ENCODE measurements at regions not wholly inside any gene's neighbourhood (a gene's known extent, or its start where the extent isn't known, plus 50 kb on each side); places are given as distances from the start of the nearest gene placed in this dataset.

DNA sequence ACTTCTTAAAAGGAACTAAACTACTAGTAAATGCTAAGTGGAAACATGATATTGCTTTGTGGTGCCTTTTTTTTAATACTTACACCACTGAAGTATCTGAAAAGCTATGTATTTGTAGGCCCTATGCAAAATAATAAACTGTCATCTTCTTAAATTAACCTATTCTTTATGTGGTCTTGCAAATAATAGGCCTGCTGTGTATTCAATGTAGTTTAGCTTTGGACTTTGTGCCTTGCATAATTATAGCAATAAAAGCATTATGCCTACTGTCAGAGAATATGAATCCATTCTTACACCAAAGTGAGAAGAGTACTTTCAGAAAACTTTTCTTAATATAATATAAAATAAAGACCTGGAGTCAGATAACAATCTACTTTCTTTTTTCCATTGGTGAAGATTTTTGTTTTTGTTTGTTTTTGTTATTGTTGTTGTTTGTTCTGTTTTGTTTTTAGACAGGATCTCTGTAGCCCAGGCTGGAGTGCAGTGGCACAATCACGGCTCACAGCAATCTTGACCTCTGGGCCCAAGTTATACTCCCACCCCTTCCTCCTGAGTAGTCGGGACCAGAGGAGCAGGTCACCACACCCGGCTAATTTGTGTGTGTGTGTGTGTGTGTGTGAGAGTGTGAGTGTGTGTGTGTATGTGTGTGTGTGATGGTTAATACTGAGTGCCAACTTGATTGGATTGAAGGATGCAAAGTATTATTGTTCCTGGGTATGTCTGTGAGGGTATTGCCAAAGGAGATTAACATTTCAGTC lies 213.8 kb downstream of the SLC6A15 start (continued):
- TF ChIP-seq RAD21 (IDR thresholded peaks at IDR 0.05): no peak
- TF ChIP-seq, protein P1, sequence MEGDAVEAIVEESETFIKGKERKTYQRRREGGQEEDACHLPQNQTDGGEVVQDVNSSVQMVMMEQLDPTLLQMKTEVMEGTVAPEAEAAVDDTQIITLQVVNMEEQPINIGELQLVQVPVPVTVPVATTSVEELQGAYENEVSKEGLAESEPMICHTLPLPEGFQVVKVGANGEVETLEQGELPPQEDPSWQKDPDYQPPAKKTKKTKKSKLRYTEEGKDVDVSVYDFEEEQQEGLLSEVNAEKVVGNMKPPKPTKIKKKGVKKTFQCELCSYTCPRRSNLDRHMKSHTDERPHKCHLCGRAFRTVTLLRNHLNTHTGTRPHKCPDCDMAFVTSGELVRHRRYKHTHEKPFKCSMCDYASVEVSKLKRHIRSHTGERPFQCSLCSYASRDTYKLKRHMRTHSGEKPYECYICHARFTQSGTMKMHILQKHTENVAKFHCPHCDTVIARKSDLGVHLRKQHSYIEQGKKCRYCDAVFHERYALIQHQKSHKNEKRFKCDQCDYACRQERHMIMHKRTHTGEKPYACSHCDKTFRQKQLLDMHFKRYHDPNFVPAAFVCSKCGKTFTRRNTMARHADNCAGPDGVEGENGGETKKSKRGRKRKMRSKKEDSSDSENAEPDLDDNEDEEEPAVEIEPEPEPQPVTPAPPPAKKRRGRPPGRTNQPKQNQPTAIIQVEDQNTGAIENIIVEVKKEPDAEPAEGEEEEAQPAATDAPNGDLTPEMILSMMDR (IDR thresholded peaks at IDR 0.05; ENCODE audit: low read depth, low read length, missing input control): no peak
- TF ChIP-seq, protein P2, sequence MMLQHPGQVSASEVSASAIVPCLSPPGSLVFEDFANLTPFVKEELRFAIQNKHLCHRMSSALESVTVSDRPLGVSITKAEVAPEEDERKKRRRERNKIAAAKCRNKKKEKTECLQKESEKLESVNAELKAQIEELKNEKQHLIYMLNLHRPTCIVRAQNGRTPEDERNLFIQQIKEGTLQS (IDR thresholded peaks at IDR 0.05): no peak

DNA sequence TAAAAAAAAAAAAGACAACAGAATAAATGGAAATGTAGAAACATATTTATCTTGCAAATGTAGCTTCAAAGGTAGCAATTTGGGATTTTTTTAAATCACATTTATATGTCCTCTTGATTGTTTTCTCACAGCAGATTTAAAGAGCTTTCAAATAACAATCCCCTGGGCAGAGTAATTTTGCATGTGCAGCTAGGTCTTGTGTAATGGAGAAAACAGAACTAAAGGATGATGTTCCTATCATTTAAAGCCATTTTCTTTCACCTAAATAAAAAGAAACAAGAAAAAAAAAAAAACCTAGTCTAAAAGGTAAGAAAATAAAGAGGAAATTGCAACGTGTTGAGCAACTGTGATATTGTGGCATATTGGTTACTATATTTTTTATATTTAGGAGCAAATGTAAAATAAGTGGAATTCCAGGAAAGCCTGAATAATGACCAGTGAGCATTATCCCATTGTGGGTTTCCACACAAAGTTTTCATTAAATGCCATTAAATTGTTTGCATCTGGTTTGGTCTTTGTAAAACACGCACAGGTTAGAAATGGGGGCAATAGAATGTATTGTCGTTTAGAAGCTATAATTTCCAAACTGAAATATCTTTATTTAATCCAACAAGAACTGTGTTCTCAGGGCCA lies 215.6 kb downstream of the SLC6A15 start:
- Histone ChIP-seq H3K4me3 (ENCODE audit: low read depth in 1 of 3, low read length in 3 of 3) (no peak overlapping the region), H3K36me3 (ENCODE audit: control insufficient read depth in 4 of 4, insufficient read depth in 3 of 4, low read depth in 1 of 4, low read length in 3 of 4) (no peaks in the 10 kb centered on the region), H3K4me1 (ENCODE audit: control insufficient read depth in 4 of 4, insufficient read depth in 4 of 4, low read length in 3 of 4) (no peaks in the 10 kb centered on the region), H3K9ac (ENCODE audit: low read depth in 1 of 2, low read length in 2 of 2) (no peak overlapping the region), H3K9me3 (ENCODE audit: control insufficient read depth in 4 of 4, low read length in 3 of 4) (no peaks in the 10 kb centered on the region), H3K27me3 (ENCODE audit: control insufficient read depth in 4 of 4, insufficient read depth in 4 of 4, low read length in 3 of 4) (peaks cover 0 to 4% (median 0%) of the 10 kb centered on the region in 4 donors), H3K27ac (ENCODE audit: low read depth in 1 of 2, low read length in 2 of 2) (no peak overlapping the region)
- DNase-seq (ENCODE audit: low spot score): no peak
- TF ChIP-seq TAF1 (conservative IDR thresholded peaks at IDR 0.05) (no peak), RXRA (IDR thresholded peaks at IDR 0.05) (no peak), NR2F2 (IDR thresholded peaks at IDR 0.05) (no peak), SP1 (IDR thresholded peaks at IDR 0.05) (no peak), FOXA1 (IDR thresholded peaks at IDR 0.05) (no peak), YY1 (IDR thresholded peaks at IDR 0.05) (no peak), GABPA (IDR thresholded peaks at IDR 0.05 in 1 of 2, conservative IDR thresholded peaks at IDR 0.05 in 1 of 2) (no peak), EGR1 (IDR thresholded peaks at IDR 0.05; ENCODE audit: low read depth in 2 of 2) (no peak), HNF4G (IDR thresholded peaks at IDR 0.05) (no peak), RAD21 (IDR thresholded peaks at IDR 0.05) (no peak)
- TF ChIP-seq, protein P2 (IDR thresholded peaks at IDR 0.05): no peak
- TF ChIP-seq, protein P3, sequence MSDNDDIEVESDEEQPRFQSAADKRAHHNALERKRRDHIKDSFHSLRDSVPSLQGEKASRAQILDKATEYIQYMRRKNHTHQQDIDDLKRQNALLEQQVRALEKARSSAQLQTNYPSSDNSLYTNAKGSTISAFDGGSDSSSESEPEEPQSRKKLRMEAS (IDR thresholded peaks at IDR 0.05): no peak
- TF ChIP-seq, protein P4, sequence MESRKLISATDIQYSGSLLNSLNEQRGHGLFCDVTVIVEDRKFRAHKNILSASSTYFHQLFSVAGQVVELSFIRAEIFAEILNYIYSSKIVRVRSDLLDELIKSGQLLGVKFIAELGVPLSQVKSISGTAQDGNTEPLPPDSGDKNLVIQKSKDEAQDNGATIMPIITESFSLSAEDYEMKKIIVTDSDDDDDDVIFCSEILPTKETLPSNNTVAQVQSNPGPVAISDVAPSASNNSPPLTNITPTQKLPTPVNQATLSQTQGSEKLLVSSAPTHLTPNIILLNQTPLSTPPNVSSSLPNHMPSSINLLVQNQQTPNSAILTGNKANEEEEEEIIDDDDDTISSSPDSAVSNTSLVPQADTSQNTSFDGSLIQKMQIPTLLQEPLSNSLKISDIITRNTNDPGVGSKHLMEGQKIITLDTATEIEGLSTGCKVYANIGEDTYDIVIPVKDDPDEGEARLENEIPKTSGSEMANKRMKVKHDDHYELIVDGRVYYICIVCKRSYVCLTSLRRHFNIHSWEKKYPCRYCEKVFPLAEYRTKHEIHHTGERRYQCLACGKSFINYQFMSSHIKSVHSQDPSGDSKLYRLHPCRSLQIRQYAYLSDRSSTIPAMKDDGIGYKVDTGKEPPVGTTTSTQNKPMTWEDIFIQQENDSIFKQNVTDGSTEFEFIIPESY (IDR thresholded peaks at IDR 0.05): no peak
- WGBS: 43% methylated on average over 3 of the region's 3 CpGs

DNA sequence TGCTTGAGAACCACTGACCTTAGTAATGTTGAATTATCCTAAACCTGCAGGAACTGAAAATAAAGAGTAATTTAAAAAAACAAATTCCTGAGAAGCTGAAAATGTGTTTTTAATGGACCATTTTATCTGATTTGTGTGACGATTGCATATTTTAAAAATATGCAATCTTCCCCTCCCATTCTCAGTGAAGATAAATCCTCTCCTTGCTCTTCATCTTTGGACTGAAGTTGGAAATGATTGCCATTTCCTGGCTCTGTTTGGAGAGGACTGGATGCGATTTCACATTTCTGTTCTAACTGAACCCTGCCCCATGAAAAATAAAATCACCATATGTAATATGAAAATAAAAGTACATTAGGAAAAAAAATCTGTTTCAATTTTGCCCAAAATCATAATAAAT lies 216.3 kb downstream of the SLC6A15 start:
- 67% methylated on average over 2 of the region's 2 CpGs for WGBS
- H3K4me3 ChIP-seq (ENCODE audit: low read depth in 1 of 3, low read length in 3 of 3): no peak overlapping the region
- no peaks in the 10 kb centered on the region for H3K36me3 ChIP-seq (ENCODE audit: control insufficient read depth in 4 of 4, insufficient read depth in 3 of 4, low read depth in 1 of 4, low read length in 3 of 4)
- H3K27ac ChIP-seq (ENCODE audit: low read depth in 1 of 2, low read length in 2 of 2): no peak overlapping the region
- H3K4me1 ChIP-seq (ENCODE audit: control insufficient read depth in 4 of 4, insufficient read depth in 4 of 4, low read length in 3 of 4): no peaks in the 10 kb centered on the region
- no peaks in the 10 kb centered on the region for H3K9me3 ChIP-seq (ENCODE audit: control insufficient read depth in 4 of 4, low read length in 3 of 4)
- no peak overlapping the region for H3K9ac ChIP-seq (ENCODE audit: low read depth in 1 of 2, low read length in 2 of 2)
- DNase-seq (ENCODE audit: low spot score): no peak
- peaks cover 0 to 4% (median 0%) of the 10 kb centered on the region in 4 donors for H3K27me3 ChIP-seq (ENCODE audit: control insufficient read depth in 4 of 4, insufficient read depth in 4 of 4, low read length in 3 of 4)
- TF ChIP-seq SP1 (IDR thresholded peaks at IDR 0.05): no peak
- TF ChIP-seq, protein P5, sequence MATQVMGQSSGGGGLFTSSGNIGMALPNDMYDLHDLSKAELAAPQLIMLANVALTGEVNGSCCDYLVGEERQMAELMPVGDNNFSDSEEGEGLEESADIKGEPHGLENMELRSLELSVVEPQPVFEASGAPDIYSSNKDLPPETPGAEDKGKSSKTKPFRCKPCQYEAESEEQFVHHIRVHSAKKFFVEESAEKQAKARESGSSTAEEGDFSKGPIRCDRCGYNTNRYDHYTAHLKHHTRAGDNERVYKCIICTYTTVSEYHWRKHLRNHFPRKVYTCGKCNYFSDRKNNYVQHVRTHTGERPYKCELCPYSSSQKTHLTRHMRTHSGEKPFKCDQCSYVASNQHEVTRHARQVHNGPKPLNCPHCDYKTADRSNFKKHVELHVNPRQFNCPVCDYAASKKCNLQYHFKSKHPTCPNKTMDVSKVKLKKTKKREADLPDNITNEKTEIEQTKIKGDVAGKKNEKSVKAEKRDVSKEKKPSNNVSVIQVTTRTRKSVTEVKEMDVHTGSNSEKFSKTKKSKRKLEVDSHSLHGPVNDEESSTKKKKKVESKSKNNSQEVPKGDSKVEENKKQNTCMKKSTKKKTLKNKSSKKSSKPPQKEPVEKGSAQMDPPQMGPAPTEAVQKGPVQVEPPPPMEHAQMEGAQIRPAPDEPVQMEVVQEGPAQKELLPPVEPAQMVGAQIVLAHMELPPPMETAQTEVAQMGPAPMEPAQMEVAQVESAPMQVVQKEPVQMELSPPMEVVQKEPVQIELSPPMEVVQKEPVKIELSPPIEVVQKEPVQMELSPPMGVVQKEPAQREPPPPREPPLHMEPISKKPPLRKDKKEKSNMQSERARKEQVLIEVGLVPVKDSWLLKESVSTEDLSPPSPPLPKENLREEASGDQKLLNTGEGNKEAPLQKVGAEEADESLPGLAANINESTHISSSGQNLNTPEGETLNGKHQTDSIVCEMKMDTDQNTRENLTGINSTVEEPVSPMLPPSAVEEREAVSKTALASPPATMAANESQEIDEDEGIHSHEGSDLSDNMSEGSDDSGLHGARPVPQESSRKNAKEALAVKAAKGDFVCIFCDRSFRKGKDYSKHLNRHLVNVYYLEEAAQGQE (IDR thresholded peaks at IDR 0.05): no peak
- TF ChIP-seq, protein P4 (IDR thresholded peaks at IDR 0.05): no peak
- TF ChIP-seq, protein P3 (IDR thresholded peaks at IDR 0.05): no peak
- no peak for TF ChIP-seq JUND (IDR thresholded peaks at IDR 0.05)
- no peak for TF ChIP-seq RAD21 (IDR thresholded peaks at IDR 0.05)
- no peak for TF ChIP-seq EGR1 (IDR thresholded peaks at IDR 0.05; ENCODE audit: low read depth in 2 of 2)
- no peak for TF ChIP-seq FOXA1 (IDR thresholded peaks at IDR 0.05)
- TF ChIP-seq NR2F2 (IDR thresholded peaks at IDR 0.05): no peak
